HG02571 (cell line): ENCODE measurements at regions not wholly inside any gene's neighbourhood (a gene's known extent, or its start where the extent isn't known, plus 50 kb on each side); places are given as distances from the start of the nearest gene placed in this dataset.
"Not testable (repeated sequence)": the region's sequence is repeated elsewhere in the genome, so short reads cannot be mapped to it uniquely, and the experiment has no call there.

Experiments
- ATAC-seq: cut with Tn5 transposase; IDR thresholded peaks from one replicate; pipeline ENCODE4 v1.9.1; 2021; ENCODE audit warnings: mild to moderate bottlenecking, moderate library complexity; ENCODE audit not compliant: unreplicated experiment

DNA sequence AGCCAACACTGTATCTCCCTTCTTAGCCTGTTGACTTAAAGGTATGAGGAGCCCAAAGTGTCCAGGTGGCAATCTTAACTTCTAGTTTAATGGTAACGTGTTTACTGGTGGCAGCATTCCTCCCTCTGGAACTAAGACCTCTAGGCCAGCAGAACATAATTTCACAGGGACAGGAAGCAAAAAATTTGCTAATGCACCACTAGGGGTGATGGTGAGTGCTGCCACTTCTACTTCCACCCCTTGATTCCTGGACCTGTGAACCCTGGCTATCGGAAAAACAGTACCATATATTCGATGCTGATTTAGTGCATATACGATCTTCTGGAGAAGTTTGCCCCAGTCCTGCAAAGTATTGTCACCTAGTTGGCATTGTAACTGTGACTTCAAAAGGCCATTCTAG, 743.2 kb upstream of the RGMB start:
- not testable (repeated sequence) for ATAC-seq

DNA sequence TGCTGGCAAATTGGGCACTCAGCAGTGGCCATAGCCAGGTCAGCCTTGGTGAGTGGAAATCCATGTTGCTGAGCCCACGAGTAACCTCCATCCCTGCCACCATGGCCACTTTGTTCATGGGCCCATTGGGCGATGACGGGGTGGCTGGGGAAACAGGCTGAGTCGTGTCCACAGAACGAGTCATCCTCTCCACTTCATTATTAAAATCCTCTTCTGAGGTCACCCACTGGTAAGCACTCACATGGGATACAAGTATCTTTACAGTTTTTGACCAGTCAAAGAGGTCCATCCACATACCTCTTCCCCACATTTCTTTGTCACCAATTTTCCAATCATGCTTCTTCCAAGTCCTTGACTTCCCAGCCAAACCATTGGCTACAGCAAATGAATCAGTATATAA, 742.4 kb upstream of the RGMB start:
- not testable (repeated sequence) for ATAC-seq

DNA sequence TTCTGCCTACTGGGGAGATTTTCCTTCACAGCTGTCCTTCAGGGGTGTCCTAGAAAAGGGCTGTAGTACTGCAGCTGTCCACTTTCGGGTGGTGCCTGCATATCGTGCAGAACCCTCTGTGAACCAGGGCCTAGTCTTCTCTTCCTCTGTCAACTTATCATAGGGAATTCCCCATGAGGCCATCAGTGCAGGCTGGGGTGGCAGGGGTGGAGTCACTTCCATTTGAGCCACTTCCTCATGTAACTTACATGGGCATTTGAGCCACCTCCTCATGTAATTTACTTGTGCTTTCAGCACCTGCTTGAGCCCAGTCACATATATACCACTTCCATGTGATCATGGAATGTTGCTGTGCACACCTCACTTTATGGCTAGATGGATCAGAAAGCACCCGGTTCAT, 742.0 kb upstream of the RGMB start:
- no peak for ATAC-seq

DNA sequence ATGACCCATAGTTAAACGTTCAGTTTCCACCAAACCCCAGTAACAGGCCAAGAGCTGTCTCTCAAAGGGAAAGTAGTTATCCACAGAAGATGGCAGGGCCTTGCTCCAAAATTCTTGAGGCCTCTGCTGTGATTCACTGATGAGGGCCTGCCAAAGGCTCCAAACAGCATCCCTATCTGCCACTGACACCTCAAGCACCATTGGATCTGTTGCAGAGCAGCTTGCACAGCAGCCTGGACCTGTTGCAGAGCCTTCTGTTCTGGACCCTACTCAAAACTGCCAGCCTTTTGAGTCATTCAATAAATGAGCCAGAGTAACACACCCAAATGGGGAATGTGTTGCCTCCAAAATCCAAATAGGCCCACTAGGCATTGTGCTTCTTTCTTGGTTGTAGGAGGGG, 741.5 kb upstream of the RGMB start:
- ATAC-seq: no peak

DNA sequence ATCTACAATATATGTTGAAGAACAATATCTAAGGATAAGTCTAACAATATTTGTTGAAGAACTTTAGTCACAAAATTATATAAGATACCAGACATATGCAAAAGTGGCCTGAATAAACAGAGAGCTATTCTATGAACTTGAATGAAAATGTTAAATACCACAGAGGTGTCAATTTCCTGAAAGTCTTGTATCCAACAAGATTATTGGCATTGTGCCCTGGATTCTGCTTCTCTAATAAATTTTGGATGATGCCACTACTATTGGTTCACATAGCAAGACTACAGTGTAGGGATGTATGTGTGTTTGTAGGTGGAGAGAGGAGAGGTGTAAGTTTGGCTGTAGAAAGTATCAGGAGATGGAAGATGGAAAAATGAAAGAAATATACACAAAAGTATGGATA, 731.8 kb upstream of the RGMB start:
- ATAC-seq: no peak

DNA sequence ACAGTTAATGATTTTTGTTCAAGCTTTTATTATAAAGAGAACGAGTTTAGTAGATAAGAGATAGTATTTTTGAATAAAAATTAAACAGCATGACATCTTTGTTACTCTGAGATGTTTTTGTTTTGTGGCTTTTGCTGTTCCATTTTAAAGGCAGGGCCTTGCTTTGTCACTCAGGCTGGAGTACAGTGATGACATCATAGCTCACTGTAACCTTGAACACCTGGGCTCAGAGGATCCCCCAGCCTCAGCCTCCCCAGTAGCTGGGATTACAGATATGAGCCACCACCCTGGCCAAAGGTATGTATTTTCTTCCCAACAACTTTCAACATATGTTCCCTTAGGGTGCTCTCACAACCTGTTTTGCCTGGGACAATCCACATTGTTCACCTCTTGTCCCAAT, 730.9 kb upstream of the RGMB start:
- ATAC-seq: no peak

DNA sequence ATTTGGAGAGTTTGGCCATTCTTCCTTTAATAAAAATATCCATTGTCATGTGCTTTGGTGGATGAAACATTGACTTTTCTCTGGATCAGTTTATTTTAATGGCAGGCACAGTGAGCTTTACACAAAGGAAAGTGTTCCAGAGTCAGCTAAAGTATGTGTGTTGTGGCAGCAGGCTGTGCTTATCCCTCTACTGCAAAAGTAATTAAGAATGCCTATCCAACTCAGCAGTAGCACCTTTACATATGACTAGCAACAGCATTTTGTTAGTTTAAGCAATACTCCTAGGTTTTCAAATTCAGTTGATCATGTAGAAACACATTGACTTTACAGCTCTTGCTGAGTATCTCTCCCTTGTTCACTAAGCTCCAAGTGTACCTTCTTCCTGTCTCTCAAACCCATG, 730.5 kb upstream of the RGMB start:
- ATAC-seq: no peak

DNA sequence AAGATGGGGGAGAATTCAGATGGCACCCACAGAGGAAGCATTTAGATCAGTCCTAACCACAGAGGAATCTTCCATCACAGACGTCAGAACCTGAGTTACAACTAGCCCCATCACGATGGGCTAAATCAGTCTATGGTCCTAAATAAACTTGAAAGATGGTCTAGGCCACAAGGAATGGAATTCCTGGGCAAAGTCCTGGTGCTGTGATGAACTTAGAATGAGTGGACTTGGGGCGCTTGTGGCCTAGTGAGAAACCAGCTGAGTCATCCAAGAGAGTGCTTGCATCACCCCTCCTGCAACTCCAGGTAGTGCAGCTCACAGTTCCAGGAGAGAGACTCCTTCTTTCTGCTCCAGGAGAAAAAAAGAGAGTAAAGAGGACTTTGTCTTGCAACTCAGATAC, 722.9 kb upstream of the RGMB start:
- no peak for ATAC-seq

DNA sequence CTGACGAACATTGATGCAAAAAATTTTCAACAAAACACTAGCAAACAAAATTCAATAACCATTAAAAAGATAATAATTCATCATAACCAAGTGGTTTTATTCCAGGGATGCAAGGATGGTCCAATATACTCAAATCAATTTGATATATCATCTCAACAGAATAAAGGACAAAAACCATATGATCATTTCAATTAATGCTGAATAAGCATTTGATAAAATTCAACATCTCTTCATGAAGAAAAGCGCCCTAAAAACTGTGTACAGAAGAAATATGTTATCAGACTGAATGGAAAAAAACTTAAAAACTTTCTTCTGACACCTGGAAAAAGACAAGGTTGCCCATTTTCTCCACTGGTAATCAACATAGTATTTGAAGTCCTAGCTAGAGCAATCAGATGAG, 720.3 kb upstream of the RGMB start:
- no peak for ATAC-seq

DNA sequence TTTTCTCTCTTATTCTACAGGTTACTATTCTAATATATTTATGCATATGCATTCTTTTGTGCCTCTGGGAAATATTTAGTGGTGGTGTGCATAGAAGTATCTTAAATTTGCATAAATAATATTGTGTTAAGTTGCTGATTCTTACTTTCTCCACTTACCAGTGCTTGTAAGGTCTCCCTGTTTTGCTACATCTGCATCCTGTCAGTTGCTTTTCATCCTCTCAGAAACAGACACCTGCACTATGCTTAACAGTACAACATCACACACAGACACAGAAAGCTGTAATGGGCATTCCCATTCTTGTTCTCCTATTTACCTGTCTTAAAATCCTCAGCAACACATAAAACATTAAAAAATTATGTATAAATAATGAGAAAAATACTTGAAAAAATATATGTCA, 713.3 kb upstream of the RGMB start:
- ATAC-seq: no peak

DNA sequence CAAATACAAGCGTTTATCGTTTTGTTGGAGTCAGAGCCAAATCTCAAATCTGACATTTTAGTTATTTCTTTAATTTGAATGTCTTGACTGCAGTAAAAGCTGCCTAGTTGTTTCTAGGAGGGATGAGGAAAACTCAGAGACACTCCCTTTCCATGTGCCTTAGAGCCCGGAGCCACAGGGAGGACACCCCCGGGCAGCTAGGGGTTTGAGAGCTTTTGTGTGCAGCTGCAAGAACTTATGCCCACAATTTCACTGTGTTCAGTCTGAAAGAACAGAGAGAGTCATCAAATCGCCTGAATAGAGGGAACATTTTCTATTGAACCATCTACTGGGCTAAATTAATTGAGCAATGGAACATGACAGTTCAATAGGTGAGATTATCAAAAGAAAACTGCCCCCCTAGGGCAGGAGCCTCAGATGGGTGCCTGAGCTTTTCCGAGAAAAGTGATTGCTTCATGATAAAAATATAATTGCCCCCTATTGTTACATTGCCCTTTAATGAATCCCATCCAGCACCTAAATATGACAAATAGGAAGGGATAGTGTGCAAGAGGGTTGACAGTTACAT, 709.3 kb upstream of the RGMB start:
- no peak for ATAC-seq

DNA sequence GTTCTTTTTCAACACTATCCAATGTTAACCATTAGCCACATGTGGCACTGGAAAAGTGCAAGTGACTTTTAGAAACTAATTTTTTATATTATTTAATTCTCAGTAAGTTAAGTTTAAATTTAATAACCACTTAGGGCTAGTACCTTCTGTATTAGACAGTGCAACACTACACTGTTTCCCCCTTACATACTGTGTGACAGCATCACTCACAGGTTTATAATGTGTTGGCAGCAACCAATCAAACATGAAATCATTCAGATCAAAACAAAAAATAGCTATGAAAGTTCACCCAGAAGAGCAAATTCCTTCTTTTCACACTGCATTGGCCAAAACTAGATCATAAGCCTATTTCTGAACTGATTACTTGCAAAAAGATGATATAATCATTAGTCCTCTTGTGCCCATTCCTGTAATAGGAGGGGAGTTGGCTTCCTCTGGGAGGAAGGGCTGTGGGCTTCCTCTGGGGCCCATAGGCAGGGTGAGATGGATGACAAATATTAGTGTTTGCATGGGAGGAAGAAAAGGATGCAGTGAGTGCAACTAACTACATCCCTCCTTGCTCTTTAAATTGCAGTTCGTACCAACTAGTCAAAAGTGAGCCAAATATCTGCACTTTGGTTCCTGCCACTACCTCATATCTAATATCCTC, 708.1 kb upstream of the RGMB start:
- no peak for ATAC-seq

DNA sequence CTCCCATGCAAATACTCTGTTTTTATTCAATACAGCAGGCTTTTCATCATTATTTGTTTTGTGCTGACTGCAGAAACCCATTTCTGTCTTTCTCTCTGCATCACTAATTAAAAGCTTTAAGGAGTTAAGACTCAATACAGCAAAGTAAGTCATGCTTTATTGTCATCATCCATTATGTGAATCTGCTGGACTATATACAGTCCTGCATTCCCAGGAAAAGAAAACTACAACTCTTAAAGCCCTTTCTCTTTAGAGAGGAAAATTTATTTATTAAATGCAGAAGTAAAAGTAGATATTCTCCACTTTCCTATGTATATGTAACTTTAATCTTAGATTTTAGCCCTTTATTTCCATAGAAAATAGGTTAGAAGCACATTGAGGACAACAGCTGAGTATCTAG, 706.6 kb upstream of the RGMB start:
- no peak for ATAC-seq

DNA sequence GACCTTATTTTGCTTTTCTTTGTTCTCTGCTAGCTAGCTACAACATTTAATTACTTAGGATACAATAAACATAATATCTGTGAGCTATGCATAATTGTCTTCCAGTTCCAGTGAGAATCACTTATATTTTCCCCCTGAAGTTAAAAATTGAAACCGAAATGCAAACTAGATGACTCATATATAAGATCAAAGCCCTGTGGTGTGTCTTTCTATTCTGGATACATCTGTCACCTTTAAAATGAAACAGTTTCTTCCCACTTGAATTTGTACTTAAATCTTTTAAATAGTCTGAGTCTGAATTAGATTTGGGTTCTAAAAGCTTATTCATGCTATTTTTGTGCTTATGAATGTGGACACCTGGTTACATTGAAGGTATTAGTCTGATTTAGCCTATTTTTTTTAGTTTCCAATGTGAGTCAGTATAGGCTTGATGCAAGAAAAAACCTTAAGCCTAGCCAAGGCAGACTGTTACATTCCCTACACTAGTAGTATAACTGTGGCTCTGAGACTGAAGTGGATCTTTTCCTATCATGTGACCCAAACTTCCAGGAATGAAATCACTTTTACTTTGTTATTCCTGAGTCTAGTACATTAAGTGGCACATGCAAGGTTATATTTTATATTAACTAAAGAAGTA, 703.5 kb upstream of the RGMB start:
- no peak for ATAC-seq

DNA sequence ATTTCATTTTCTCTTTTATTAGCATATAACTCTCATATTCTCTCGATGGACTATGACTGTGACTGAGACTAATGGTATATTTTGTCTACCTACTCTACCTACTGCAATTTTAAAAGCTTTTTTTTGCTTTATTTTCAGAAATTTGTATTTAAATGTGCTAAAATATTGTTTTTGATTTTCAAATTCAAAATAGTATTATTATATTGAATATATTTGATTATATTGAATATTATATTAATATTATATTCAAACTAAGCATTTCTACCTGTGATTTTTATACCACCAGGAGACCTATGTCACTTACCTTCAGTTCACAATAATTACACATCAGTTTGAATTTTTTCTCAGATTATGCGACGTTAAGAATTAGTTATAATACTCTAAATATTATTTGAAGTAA, 700.5 kb upstream of the RGMB start:
- ATAC-seq: no peak

DNA sequence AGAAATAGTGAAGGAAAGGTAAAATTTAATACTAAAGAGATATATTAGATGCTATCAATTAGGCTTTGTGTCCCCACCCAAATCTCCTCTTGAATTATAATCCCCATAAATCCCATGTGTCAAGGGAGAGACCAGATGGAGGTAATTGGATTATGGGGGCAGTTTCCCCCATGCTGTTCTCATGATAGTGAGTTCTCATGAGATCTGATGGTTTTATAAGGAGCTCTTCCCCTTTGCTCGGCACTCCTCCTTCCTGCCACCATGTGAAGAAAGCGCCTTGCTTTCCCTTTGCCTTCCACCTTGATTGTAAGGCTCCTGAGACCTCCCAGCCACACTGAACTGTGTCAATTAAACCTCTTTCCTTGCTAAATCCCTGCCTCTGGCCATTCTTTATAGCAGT, 697.0 kb upstream of the RGMB start:
- ATAC-seq: no peak

DNA sequence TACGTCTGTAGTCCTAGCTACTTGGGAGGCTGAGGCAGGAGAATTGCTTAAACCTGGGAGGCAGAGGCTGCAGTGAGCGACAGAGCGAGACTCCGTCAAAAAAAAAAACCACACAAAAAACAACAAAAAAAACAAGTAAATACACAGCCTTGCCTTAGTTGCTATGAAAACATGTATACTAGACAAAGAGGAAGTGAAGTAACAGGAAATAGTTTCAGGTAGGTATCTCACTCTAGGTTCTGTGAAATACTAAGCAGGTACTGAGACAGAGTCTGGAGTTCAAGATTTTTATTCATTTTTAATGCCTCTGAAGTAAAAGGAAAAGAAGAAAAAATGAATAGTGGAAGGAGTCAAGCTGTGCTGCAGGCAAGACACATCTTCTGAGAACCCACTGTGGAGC, 687.9 kb upstream of the RGMB start:
- no peak for ATAC-seq

DNA sequence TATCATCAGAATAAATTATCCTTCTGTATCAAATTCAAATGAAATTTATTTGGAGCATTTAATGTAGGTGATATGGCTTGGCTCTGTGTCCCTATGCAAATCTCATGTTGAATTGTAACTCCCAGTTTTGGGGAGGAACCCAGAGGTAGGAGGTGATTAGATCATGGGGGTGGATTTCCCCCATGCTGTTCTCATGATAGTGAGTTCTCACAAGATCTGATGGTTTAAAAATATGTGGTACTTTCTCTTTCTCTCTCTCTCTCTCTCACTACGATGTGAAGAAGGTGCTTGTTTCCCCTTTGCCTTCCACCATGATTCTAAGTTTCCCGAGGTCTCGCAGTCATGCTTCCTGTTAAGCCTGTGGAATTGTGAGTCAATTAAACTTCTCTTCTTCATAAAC, 678.4 kb upstream of the RGMB start:
- ATAC-seq: no peak

DNA sequence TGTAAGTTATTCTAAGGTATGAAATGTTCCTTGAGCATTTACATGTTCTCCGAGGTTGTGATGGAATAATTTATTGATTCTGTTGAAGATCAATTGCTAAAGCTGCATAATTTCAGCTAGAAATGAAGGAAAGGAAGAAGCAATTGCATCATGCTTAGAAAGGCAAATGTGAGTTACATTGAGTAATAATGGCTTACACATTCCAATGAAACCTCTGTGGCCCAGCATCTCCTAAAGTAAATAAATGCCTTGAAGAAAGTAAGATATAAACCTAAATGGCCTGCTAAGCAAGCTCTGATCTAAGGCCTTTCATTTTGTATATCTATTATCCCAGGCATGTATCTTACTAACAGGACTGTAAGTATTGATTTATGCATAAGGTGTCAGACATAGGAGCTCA, 677.3 kb upstream of the RGMB start:
- ATAC-seq: no peak

DNA sequence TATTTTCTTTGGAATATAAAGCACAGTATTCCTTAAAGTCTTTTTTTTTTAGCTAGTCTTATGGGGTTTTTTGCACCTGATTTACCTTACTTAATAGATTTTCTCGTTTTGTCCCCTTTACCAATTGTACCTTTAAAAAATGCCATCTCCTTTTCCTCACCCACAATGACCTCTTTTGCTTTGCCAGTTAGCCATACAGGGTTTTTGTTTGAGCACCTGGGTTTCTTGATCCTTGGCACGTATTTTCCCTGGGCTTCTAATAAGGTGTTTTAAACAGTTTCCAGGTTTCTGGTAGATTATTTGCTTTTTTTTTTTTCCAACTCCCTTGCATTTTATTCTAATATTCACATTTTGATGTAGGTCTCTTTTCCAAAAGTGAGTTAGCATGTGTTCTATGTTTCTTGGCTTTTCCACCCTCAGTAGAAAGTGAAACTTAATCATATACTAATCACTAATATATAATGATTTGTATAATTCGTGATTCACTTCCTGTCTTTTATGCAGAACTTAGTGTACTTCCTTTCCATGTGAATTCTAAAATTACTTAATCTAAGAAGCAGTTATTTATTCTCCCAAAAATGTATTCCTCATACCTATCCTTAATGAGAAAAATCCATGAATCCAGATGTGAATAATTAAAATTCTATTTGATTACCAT, 673.9 kb upstream of the RGMB start:
- ATAC-seq: no peak

DNA sequence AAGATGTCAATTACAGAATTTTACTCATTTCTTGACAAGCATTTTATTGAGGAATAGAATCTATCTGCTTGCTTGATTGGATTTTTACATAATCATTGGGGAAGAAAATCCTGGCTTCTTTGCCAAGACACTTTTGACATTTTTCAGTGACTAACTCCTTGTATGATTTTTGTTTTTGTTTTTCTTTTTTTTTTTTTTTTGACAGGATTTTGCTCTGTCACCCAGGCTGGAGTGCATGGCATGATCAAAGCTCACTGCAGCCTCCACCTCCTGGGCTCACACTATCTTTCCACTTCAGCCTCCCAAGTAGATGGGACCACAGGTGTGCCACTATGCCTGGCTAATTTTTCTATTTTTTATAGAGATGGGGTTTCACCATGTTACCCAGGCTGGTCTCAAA, 672.3 kb upstream of the RGMB start:
- no peak for ATAC-seq

DNA sequence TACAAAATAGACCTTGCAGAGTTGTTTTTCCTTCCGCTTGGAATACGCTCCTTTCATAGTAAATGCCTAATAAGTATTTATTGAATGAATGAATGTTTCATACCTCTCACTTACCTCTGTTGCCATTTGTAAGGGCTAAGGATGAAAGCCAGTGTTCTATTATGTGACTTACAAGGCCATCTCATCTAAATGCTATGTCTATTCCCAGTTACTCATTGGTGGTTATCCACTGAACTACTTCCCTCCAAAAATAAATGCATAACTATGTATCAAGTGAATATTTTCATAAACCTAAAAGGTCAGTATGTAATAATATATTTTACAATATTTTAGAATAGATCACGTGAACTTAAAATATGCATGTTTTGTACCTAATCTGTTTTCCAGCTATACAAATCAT, 670.5 kb upstream of the RGMB start:
- no peak for ATAC-seq
